Neuronal stem cell (in vitro differentiated cells): ENCODE measurements at regions not wholly inside any gene's neighbourhood (a gene's known extent, or its start where the extent isn't known, plus 50 kb on each side); places are given as distances from the start of the nearest gene placed in this dataset.
"Not testable (repeated sequence)": the region's sequence is repeated elsewhere in the genome, so short reads cannot be mapped to it uniquely, and the experiment has no call there.

Source experiments
- DNase-seq: peaks from one replicate; pipeline ENCODE4 v3.0.0-alpha.2; 2013; ENCODE audit warnings: low spot score
- H2AFZ ChIP-seq: one replicate; pipeline ENCODE4 v1.6.1; 2013; ENCODE audit warnings: mild to moderate bottlenecking, low read length, inconsistent platforms
- H2AK5ac ChIP-seq: 2 replicates; pipeline ENCODE4 v1.6.1; 2013; ENCODE audit warnings: low read depth, mild to moderate bottlenecking, inconsistent platforms, low read length, moderate library complexity, mixed read lengths
- H2BK120ac ChIP-seq: 2 replicates; pipeline ENCODE4 v1.6.1; 2013; ENCODE audit warnings: low read depth, mild to moderate bottlenecking, inconsistent platforms, low read length, moderate library complexity, mixed read lengths
- H2BK12ac ChIP-seq: one replicate; pipeline ENCODE4 v1.6.1; 2013; ENCODE audit warnings: low read length, inconsistent platforms
- H2BK15ac ChIP-seq: 2 replicates; pipeline ENCODE4 v1.6.1; 2013; ENCODE audit warnings: mild to moderate bottlenecking, low read length, inconsistent platforms, mixed read lengths
- H2BK5ac ChIP-seq: one replicate; pipeline ENCODE4 v1.6.1; 2013; ENCODE audit warnings: inconsistent platforms, mild to moderate bottlenecking, low read length, moderate library complexity
- H3K14ac ChIP-seq: one replicate; pipeline ENCODE4 v1.6.1; 2013; ENCODE audit warnings: low read length, inconsistent platforms
- H3K18ac ChIP-seq: 2 replicates; pipeline ENCODE4 v1.6.1; 2013; ENCODE audit warnings: low read length, inconsistent platforms
- H3K23ac ChIP-seq: 2 replicates; pipeline ENCODE4 v1.6.1; 2013; ENCODE audit warnings: low read depth, mild to moderate bottlenecking, mixed read lengths, low read length, inconsistent platforms; ENCODE audit not compliant: poor library complexity
- H3K27ac ChIP-seq: replicated peaks from 3 replicates; pipeline ENCODE4 v1.5.1; 2013; ENCODE audit warnings: low read length, inconsistent platforms
- H3K27me3 ChIP-seq, 3 experiments: 2 replicates each; pipeline ENCODE4 v1.6.1; 2013; ENCODE audit warnings: low read length in 3 of 3, mild to moderate bottlenecking in 2 of 3, inconsistent platforms in 1 of 3, low read depth in 1 of 3, mixed read lengths in 1 of 3, moderate library complexity in 1 of 3; ENCODE audit not compliant: control insufficient read depth in 3 of 3, insufficient read depth in 3 of 3
- H3K36me3 ChIP-seq, 2 donors: replicated peaks in 1 of 2; 2 replicates each; pipeline ENCODE4 v1.6.1; 2013; ENCODE audit warnings: low read length in 2 of 2; ENCODE audit not compliant: control insufficient read depth in 2 of 2, insufficient read depth in 2 of 2
- H3K4ac ChIP-seq: 2 replicates; pipeline ENCODE4 v1.6.1; 2013; ENCODE audit warnings: inconsistent platforms, mild to moderate bottlenecking, low read length, moderate library complexity
- H3K4me1 ChIP-seq, 2 donors: 1 replicate in 1 of 2; 2 replicates in 1 of 2; pipeline ENCODE4 v1.6.1; 2013; ENCODE audit warnings: low read length in 2 of 2, low read depth in 1 of 2; ENCODE audit not compliant: control insufficient read depth in 2 of 2, insufficient read depth in 1 of 2
- H3K4me2 ChIP-seq: one replicate; pipeline ENCODE4 v1.6.1; 2013; ENCODE audit warnings: mild to moderate bottlenecking, low read length, inconsistent platforms; ENCODE audit not compliant: insufficient read depth, poor library complexity, severe bottlenecking
- H3K4me3 ChIP-seq, 2 donors: 2 replicates each; pipeline ENCODE4 v1.5.1; 2013; ENCODE audit warnings: low read length in 2 of 2, mild to moderate bottlenecking in 2 of 2, inconsistent platforms in 1 of 2, moderate library complexity in 1 of 2
- H3K79me1 ChIP-seq: one replicate; pipeline ENCODE4 v1.6.1; 2013; ENCODE audit warnings: low read depth, mild to moderate bottlenecking, inconsistent platforms, low read length, moderate library complexity
- H3K9ac ChIP-seq: one replicate; pipeline ENCODE4 v1.6.1; 2013; ENCODE audit warnings: mild to moderate bottlenecking, low read depth, low read length, inconsistent platforms; ENCODE audit not compliant: poor library complexity
- H3K9me3 ChIP-seq, 2 donors: replicated peaks in 1 of 2; 2 replicates each; pipeline versions ENCODE3 to v1.6.1; 2013; ENCODE audit warnings: low read length in 2 of 2, mild to moderate bottlenecking in 2 of 2, inconsistent platforms in 1 of 2, low read depth in 1 of 2, mixed read lengths in 1 of 2, moderate library complexity in 1 of 2; ENCODE audit not compliant: control insufficient read depth in 2 of 2, insufficient read depth in 1 of 2
- H4K8ac ChIP-seq: one replicate; pipeline ENCODE4 v1.6.1; 2013; ENCODE audit warnings: low read depth, mild to moderate bottlenecking, inconsistent platforms, low read length, moderate library complexity
- H4K91ac ChIP-seq: one replicate; pipeline ENCODE4 v1.6.1; 2013; ENCODE audit warnings: low read length, low read depth, mild to moderate bottlenecking, inconsistent platforms; ENCODE audit not compliant: poor library complexity
- WGBS, 2 donors: extraction: QIAGEN DNeasy Blood & Tissue Kit; methylation state at CpG; one replicate each; pipeline ENCODE4 v1.1.7; 2013; ENCODE audit warnings: missing lambda C conversion rate in 2 of 2, mixed read lengths in 1 of 2; ENCODE audit not compliant: insufficient read length in 2 of 2, insufficient replicate concordance in 1 of 2; ENCODE audit errors: extremely low coverage in 2 of 2; 5-methylcytosine and 5-hydroxymethylcytosine counted together

DNA sequence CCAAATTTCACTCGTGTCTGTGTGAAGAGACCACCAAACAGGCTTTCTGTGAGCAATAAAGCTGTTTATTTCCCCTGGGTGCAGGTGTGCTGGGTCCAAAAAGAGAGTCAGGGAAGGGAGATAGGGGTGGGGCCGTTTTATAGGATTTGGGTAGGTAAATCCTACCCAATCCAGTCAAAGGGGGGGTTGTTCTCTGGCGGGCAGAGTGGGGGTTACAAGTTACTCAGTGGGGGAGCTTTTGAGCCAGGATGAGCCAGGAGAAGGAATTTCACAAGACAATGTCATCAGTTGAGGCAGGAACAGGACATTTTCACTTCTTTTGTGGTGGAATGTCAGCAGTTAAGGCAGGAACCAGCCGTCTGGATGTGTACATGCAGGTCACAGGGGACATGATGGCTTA lies 487.2 kb upstream of the ADGRL4 start:
- not testable (repeated sequence) for H4K8ac ChIP-seq, H3K9ac ChIP-seq, H4K91ac ChIP-seq, DNase-seq, H3K36me3 ChIP-seq, H3K4me3 ChIP-seq, H3K27ac ChIP-seq, H2BK5ac ChIP-seq, H2BK120ac ChIP-seq, H3K14ac ChIP-seq, H2BK15ac ChIP-seq, H3K79me1 ChIP-seq, H3K18ac ChIP-seq, H3K4me2 ChIP-seq, H3K27me3 ChIP-seq, H2BK12ac ChIP-seq, H3K9me3 ChIP-seq, H3K4ac ChIP-seq, H2AFZ ChIP-seq, H3K23ac ChIP-seq, H3K4me1 ChIP-seq, H2AK5ac ChIP-seq
- WGBS, 2 donors: no CpG with 5 or more reads among the region's 4 CpGs

DNA sequence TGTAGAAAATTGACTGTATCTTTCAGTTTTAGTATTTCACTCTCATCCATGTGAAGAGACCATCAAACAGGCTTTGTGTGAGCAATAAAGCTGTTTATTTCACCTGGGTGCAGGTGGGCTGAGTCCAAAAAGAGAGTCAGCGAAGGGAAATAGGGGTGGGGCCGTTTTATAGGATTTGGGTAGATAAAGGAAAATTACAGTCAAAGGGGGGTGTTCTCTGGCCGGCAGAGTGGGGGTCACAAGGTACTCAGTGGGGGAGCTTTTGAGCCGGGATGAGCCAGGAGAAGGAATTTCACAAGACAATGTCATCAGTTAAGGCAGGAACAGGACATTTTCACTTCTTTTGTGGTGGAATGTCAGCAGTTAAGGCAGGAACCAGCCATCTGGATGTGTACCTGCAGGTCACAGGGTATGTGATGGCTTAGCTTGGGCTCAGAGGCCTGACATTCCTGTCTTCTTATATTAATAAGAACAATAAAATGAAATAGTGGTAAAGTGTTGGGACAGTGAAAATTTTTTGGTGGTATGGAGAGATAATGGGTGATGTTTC lies 482.1 kb upstream of the ADGRL4 start:
- H3K4me3 ChIP-seq, H3K9ac ChIP-seq, H2AFZ ChIP-seq, H4K91ac ChIP-seq, H2BK12ac ChIP-seq, H3K4ac ChIP-seq, DNase-seq, H3K18ac ChIP-seq, H2BK120ac ChIP-seq, H3K9me3 ChIP-seq, H3K4me2 ChIP-seq, H3K79me1 ChIP-seq, H3K27me3 ChIP-seq, H3K27ac ChIP-seq, H2AK5ac ChIP-seq, H2BK15ac ChIP-seq, H4K8ac ChIP-seq, H2BK5ac ChIP-seq, H3K14ac ChIP-seq, H3K23ac ChIP-seq, H3K36me3 ChIP-seq: not testable (repeated sequence)
- H3K4me1 ChIP-seq: peaks cover 0 to 12% of the 10 kb centered on the region in 2 donors
- WGBS, 2 donors: no CpG with 5 or more reads among the region's 4 CpGs

DNA sequence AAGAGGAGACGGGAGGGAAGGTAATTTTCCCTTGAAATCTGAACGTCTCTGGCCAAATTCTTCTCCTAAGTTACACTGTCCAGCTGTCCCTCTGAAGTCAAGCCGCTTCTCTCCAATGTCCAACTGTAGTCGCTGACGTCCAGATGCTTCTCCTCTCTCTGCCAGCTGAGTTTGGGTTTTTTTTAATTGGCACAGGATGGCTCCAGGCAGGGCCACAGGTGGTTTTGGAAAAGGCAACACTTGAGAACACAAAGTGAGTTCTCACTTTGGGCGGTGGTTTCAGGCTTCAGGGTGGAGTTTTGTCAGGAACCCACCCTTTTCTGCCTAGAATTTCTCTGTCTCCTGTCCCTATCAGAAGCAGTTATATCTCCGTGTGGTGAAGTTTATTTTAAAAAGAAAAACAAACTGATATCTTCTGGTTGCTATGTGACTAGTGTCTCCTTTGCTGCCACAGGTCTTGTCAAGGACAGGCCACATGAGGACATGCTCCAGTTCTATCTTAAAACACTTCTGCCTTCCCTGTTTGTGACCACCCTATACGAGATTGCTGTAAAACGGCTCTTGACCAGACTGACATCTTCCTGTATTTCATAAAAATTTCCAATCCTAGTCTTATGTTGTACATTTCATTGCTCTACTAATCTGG lies 472.3 kb upstream of the ADGRL4 start:
- Histone ChIP-seq H2AK5ac (no peak overlapping the region), H3K4ac (no peak overlapping the region), H3K4me1 (peaks cover 0 to 7% of the 10 kb centered on the region in 2 donors), H2AFZ (no peak overlapping the region), H2BK12ac (no peak overlapping the region), H2BK5ac (no peak overlapping the region), H3K27me3 (no peaks in the 10 kb centered on the region), H3K79me1 (no peaks in the 10 kb centered on the region), H3K36me3 (no peaks in the 10 kb centered on the region), H3K14ac (no peak overlapping the region), H4K91ac (no peak overlapping the region), H3K4me3 (no peak overlapping the region), H2BK120ac (no peak overlapping the region), H3K27ac (no peak overlapping the region), H3K9me3 (peaks cover 0 to 10% of the 10 kb centered on the region in 2 donors), H3K23ac (no peak overlapping the region), H2BK15ac (no peak overlapping the region), H3K9ac (no peak overlapping the region), H4K8ac (no peak overlapping the region), H3K18ac (no peak overlapping the region), H3K4me2 (no peak overlapping the region)
- no peak for DNase-seq
- WGBS, 2 donors: no CpG with 5 or more reads among the region's 9 CpGs

DNA sequence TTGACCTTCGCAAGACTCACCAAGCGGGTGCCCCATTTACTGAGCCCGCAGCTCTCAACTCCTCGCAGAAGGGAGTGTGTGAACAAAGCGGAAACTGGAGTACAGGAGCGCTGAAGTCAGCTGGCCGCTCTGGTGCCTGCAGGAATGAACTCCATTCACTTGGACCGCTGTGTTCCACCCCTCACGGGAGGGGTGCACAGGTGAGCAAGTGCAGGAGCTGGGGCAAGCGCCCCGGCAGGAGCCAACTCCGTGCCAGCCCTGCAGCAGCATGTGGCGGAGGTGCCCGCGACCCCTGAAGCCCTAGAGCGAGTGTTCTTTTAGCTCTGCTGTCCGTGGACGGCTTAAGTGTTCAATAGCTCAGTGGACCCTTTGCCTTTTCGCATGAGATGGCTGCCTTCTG lies 471.6 kb upstream of the ADGRL4 start:
- peak overlapping the region; percentile 30 for H3K9ac ChIP-seq
- peak overlapping the region; percentile 76 for H3K18ac ChIP-seq
- peak overlapping the region; percentile 89 for H3K14ac ChIP-seq
- H2BK120ac ChIP-seq: no peak overlapping the region
- H2BK12ac ChIP-seq: peak overlapping the region; percentile 7
- H3K27ac ChIP-seq: no peak overlapping the region
- H3K79me1 ChIP-seq: no peaks in the 10 kb centered on the region
- peak overlapping the region; percentile 43 for H3K23ac ChIP-seq
- no peak for DNase-seq
- H3K4me1 ChIP-seq: peaks cover 0 to 2% of the 10 kb centered on the region in 2 donors
- no peak overlapping the region for H3K4ac ChIP-seq
- peak overlapping the region; percentile 49 for H2BK15ac ChIP-seq
- WGBS, 2 donors: no CpG with 5 or more reads among the region's 19 CpGs
- H3K4me3 ChIP-seq: no peak overlapping the region
- no peak overlapping the region for H3K4me2 ChIP-seq
- H4K91ac ChIP-seq: no peak overlapping the region
- peak overlapping the region; percentile 26 for H2AK5ac ChIP-seq
- H3K9me3 ChIP-seq: peaks cover 0 to 7% of the 10 kb centered on the region in 2 donors
- no peak overlapping the region for H2BK5ac ChIP-seq
- H2AFZ ChIP-seq: no peak overlapping the region
- no peaks in the 10 kb centered on the region for H3K36me3 ChIP-seq
- peak overlapping the region; percentile 86 for H4K8ac ChIP-seq
- no peaks in the 10 kb centered on the region for H3K27me3 ChIP-seq
